ENCODE measurements at regions not wholly inside any gene's neighbourhood (a gene's known extent, or its start where the extent isn't known, plus 50 kb on each side); places are given as distances from the start of the nearest gene placed in this dataset.

DNA sequence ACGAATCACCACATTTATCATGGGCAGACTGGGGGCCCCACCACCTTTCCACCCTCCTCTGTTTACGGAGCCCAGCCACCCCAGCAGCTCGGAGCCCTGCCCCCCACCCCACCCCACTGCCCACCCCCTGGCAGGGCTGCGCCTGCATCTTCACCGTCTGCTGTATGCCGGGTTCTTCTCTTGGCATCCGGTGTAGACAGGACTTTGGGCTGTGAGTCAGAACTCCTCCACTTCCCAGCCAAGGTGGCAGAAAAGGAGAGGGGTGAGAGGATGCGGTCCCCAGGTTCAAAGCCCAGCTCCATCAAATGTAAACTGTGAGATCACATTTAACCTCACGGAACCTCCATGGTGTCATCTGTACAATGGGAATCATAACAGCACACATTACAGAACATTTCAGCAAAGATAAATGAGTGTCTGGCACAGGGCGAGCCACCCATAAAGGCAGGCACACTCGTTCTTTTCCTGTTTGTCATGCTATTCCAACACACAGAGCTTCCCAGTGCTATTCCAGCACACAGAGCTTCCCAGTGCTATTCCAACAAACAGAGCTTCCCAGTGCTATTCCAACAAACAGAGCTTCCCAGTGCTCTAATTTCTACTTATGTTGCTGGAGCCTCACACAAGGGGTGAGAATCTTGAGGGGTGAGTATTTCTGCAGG lies 292.7 kb upstream of the RTL1 start:
- TF ChIP-seq, protein P1, sequence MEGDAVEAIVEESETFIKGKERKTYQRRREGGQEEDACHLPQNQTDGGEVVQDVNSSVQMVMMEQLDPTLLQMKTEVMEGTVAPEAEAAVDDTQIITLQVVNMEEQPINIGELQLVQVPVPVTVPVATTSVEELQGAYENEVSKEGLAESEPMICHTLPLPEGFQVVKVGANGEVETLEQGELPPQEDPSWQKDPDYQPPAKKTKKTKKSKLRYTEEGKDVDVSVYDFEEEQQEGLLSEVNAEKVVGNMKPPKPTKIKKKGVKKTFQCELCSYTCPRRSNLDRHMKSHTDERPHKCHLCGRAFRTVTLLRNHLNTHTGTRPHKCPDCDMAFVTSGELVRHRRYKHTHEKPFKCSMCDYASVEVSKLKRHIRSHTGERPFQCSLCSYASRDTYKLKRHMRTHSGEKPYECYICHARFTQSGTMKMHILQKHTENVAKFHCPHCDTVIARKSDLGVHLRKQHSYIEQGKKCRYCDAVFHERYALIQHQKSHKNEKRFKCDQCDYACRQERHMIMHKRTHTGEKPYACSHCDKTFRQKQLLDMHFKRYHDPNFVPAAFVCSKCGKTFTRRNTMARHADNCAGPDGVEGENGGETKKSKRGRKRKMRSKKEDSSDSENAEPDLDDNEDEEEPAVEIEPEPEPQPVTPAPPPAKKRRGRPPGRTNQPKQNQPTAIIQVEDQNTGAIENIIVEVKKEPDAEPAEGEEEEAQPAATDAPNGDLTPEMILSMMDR (IDR thresholded peaks at IDR 0.05; ENCODE audit: insufficient read depth, low read depth, low read length): no peak
- H3K4me3 ChIP-seq (ENCODE audit: low read depth, low read length): no peak overlapping the region
- DNase-seq (ENCODE audit: low read depth): no peak

DNA sequence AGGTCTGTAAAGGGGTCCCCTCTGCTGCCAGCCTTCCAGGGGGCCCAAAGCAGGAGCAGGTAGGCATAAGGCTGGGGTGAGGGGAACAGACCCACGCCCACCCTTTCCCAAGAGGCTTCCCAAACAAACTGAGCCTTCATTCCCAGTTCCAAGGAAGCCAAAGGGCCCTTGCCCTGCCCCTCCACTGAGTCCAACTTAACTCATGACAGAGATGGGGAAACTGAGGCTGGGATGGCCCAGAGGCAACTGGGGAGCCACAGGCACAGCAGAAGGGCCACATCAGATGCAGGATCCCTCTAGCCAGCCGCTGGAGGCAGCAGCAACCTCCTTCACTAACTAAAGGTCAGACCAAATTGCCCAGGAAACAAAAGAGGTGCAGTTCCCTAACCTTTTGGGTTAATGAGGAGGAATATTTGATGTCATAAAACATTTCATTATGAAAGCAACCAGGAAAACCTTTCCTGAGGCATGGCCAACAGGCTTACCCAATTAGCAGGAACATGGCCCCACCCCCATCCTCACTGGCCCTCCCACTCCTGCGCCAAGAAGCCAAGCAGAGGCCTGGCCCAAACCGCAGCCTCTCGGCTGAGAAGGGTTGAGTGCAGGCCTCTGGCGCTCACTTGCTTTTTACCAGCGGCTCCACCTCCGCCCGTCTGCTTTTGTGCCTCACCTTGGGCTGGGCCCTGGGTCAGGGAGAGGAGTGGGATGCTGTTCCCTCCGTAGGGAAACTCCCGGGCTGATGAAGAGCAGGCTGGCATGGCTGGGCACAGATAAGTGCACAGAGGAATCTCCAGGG lies 293.5 kb upstream of the RTL1 start:
- DNase-seq (ENCODE audit: low read depth): no peak
- TF ChIP-seq, protein P1 (IDR thresholded peaks at IDR 0.05; ENCODE audit: insufficient read depth, low read depth, low read length): no peak
- no peak overlapping the region for H3K4me3 ChIP-seq (ENCODE audit: low read depth, low read length)

DNA sequence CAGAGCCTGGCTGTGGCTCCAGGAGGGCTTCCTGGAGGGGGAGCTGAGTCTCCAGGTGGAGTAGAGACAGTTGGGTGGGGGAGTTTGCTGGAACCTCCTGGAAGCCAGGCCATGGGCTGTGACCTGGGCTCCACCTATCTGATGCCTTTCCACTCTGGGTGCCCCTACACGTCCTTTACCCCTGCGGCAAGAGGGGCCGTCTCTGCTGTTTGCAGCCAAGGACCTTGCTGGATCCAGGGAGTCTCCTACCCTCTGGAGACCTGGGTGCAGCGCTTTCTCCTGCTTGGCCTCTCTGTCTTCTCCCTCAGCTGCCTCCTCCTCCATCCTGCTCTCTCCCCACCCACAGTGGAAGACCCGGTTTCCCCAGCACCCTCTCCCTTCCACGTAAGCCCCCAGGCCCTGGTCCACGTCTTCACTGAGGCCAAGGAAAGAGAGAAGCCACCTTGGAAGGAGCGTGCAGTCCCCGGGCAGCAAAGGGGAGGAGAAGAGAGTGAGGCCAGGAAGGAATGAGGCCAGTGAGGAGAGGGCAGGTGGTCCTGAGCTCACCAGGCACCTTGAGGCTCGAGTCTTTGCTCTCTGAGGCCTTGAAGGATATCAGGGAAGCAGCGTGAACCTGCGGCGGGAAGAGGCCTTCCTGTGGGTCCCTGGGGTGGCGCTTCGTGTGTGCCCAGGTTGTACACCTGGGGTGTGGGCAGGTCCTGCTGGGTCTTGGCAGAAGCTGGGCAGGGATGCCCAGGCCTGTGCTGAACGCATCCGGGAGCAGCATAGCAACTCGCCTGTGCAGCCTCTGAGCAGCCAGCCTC lies 294.3 kb upstream of the RTL1 start:
- TF ChIP-seq, protein P1 (IDR thresholded peaks at IDR 0.05; ENCODE audit: insufficient read depth, low read depth, low read length): no peak
- no peak for DNase-seq (ENCODE audit: low read depth)
- no peak overlapping the region for H3K4me3 ChIP-seq (ENCODE audit: low read depth, low read length)

DNA sequence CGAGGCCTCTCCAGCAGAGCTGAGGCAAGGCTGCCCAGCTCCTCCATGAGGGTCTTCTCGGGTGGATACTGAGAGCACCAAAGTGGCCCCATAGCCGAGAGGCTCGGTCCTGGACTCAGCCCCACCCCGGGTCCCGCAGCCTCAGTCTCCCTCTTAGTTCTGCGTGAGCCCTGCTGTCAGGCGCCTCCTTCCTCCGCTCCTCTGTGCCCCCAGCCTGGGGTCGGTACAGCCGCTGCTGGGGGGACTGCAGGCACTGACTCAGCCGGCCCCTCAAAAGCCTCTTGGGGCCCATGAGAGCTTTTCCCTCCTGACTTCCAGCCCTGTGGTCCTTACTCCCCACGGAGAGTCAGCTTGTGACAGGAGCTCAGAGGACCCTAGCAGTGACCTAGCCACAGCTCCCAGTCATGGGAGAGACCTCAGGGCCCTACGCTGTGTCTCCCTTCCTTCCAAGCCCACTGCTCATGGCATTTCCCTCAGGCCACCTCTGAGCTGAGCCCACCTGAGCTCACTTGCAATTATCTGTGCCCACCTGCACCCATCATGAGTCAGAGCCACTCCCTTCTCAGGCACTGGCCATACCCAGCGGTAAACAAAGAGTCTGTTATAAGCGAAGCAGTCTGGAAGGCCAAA lies 295.0 kb upstream of the RTL1 start:
- no peak for DNase-seq (ENCODE audit: low read depth)
- TF ChIP-seq, protein P1 (IDR thresholded peaks at IDR 0.05; ENCODE audit: insufficient read depth, low read depth, low read length): no peak
- H3K4me3 ChIP-seq (ENCODE audit: low read depth, low read length): no peak overlapping the region

DNA sequence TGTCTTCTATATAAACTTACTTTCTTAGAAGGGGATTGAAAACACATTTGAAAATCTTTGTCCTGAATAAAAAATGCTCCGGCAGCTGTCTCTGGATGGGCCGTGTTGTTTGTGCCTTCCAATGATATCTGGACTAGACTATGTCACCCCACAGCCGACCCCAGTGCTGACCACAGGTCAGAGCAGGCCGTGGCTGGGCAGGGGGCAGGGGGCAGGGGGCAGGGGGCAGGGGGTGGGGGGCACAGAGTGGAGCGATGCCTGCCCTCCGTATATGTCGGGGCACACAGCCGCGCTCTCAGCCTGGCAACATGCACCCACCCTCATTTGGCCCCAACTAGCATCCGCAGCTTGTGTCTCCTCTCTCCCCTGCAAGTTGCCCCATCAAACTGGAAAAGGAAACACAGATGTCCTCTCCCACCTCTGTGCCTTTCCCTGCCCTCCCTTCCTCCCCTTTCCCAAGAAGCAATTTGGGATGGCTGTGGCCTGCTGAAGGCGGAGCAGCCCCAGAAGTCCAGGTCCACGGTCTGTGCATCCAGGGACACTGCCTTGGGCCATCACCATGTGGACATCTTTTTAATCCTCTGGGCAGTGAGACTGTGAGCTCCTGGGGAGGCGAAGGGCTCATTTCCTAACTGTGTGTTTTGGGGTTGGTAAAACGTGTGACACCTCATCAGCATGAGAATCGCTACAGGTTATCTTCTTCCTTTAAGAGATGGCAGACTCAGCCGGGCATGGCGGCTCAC lies 295.7 kb upstream of the RTL1 start:
- no peak overlapping the region for H3K4me3 ChIP-seq (ENCODE audit: low read depth, low read length)
- TF ChIP-seq, protein P1 (IDR thresholded peaks at IDR 0.05; ENCODE audit: insufficient read depth, low read depth, low read length): no peak
- no peak for DNase-seq (ENCODE audit: low read depth)
